SK-N-SH treated with all-trans-retinoic acid at 6 μM for 48 hours (cell line): ENCODE measurements at regions not wholly inside any gene's neighbourhood (a gene's known extent, or its start where the extent isn't known, plus 50 kb on each side); places are given as distances from the start of the nearest gene placed in this dataset.

Experiments used
- GLIS3 ChIP-seq: fragments of 250-450 bp; sonication (Bioruptor Pico); IDR thresholded peaks from 2 replicates; pipeline ENCODE4 v1.5.0; 2020; ENCODE audit warnings: mild to moderate bottlenecking, moderate library complexity
- RARB ChIP-seq: fragments of 250-450 bp; sonication (Bioruptor Pico); IDR thresholded peaks from 2 replicates; pipeline ENCODE4 v1.8.0; 2021; ENCODE audit warnings: mild to moderate bottlenecking, moderate library complexity
- TF ChIP-seq, protein P1 (sequence below): fragments of 250-450 bp; sonication (Bioruptor Pico); IDR thresholded peaks from 2 replicates; pipeline ENCODE4 v1.5.1; 2020; ENCODE audit warnings: low read depth, mild to moderate bottlenecking, moderate library complexity
- TF ChIP-seq, protein P2 (sequence below): fragments of 250-450 bp; sonication (Bioruptor Pico); IDR thresholded peaks from 2 replicates; pipeline ENCODE4 v1.8.0; 2020; ENCODE audit warnings: mild to moderate bottlenecking, moderate library complexity, borderline replicate concordance

DNA sequence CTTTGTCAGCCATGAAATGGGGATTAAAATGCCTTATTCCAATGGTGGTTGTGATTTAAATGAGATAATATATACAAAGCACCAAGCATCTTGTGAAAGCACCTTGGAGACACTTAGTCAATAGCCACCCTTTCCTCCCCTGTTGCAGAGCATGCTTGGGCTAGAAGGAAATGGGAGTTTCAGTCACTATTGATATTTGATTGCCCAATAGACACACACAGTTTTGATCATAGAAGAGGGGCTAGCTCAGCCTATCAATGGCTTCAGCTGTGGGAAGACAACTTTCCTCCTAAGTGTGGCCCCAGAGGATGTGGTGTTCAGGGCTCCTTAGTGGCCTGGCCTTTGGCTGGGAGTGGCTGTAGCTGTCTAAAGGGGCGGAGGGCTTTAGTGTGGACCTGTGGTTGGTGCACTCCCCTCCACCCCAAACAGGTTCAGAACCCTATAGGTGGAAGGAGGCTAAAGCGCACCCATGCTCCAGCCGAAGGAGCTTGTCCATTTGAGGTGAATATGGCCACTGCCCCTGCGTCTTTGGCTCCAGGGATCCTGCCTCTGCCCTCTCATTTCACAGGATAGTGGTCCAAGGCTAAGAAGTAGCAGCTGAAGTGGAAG lies 132.3 kb downstream of the TMEM30B start:
- TF ChIP-seq, protein P1, sequence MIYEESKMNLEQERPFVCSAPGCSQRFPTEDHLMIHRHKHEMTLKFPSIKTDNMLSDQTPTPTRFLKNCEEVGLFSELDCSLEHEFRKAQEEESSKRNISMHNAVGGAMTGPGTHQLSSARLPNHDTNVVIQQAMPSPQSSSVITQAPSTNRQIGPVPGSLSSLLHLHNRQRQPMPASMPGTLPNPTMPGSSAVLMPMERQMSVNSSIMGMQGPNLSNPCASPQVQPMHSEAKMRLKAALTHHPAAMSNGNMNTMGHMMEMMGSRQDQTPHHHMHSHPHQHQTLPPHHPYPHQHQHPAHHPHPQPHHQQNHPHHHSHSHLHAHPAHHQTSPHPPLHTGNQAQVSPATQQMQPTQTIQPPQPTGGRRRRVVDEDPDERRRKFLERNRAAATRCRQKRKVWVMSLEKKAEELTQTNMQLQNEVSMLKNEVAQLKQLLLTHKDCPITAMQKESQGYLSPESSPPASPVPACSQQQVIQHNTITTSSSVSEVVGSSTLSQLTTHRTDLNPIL (CRISPR knock-in tag), result no peak
- no peak for TF ChIP-seq GLIS3
- TF ChIP-seq, protein P2, sequence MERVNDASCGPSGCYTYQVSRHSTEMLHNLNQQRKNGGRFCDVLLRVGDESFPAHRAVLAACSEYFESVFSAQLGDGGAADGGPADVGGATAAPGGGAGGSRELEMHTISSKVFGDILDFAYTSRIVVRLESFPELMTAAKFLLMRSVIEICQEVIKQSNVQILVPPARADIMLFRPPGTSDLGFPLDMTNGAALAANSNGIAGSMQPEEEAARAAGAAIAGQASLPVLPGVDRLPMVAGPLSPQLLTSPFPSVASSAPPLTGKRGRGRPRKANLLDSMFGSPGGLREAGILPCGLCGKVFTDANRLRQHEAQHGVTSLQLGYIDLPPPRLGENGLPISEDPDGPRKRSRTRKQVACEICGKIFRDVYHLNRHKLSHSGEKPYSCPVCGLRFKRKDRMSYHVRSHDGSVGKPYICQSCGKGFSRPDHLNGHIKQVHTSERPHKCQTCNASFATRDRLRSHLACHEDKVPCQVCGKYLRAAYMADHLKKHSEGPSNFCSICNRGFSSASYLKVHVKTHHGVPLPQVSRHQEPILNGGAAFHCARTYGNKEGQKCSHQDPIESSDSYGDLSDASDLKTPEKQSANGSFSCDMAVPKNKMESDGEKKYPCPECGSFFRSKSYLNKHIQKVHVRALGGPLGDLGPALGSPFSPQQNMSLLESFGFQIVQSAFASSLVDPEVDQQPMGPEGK, result no peak
- no peak for TF ChIP-seq RARB (CRISPR knock-in tag)
